WTC11 (cell line): ENCODE measurements at regions not wholly inside any gene's neighbourhood (a gene's known extent, or its start where the extent isn't known, plus 50 kb on each side); places are given as distances from the start of the nearest gene placed in this dataset.

Experiments
- ATAC-seq: fragments of 200-7000 bp; cut with Tn5 transposase; 2 replicates; pipeline ENCODE4 v1.10.0; 2021; ENCODE audit warnings: mild to moderate bottlenecking, moderate library complexity
- CTCF ChIA-PET: fragments of 300-600 bp; sonication (Branson Sonifier 250); formaldehyde crosslinking; loops from one replicate; lab custom pipeline; 2021; ENCODE audit warnings: antibody characterized with exemption; lab: Charles Lee
- POLR2A ChIA-PET: fragments of 350-600 bp; sonication (Branson Sonifier 250); formaldehyde crosslinking; loops from one replicate; lab custom pipeline; 2021; ENCODE audit warnings: antibody characterized with exemption; lab: Charles Lee
- DNase-seq: peaks from one replicate; pipeline ENCODE4 v3.0.0; 2021; ENCODE audit warnings: low spot score
- H3K27ac Mint-ChIP-seq: 2 replicates; pipeline ENCODE4 v1.8.0; 2021; ENCODE audit warnings: mixed read lengths
- H3K27me3 Mint-ChIP-seq: 2 replicates; pipeline ENCODE4 v1.8.0; 2021; ENCODE audit warnings: low read depth, mild to moderate bottlenecking, moderate library complexity, mixed read lengths
- H3K36me3 Mint-ChIP-seq: 2 replicates; pipeline ENCODE4 v1.8.0; 2021; ENCODE audit warnings: mixed read lengths
- H3K4me1 Mint-ChIP-seq: 2 replicates; pipeline ENCODE4 v1.8.0; 2022; ENCODE audit warnings: mixed read lengths
- H3K4me3 Mint-ChIP-seq: 2 replicates; pipeline ENCODE4 v1.8.0; 2021; ENCODE audit warnings: mild to moderate bottlenecking, moderate library complexity, mixed read lengths
- H3K9me3 Mint-ChIP-seq: 2 replicates; pipeline ENCODE4 v1.8.0; 2021; ENCODE audit warnings: mixed read lengths
- ELF4 ChIP-seq: sonication (generic); formaldehyde crosslinking; IDR thresholded peaks from 2 replicates; pipeline ENCODE4 v1.8.1; 2022; ENCODE audit warnings: low read depth, mild to moderate bottlenecking, moderate library complexity, missing genetic modification reagents
- EMX1 ChIP-seq: fragments of 250-450 bp; sonication (Bioruptor Pico); IDR thresholded peaks from 2 replicates; pipeline ENCODE4 v1.8.0; 2021; ENCODE audit warnings: mild to moderate bottlenecking
- FOXK1 ChIP-seq: sonication (generic); formaldehyde crosslinking; IDR thresholded peaks from 2 replicates; pipeline ENCODE4 v1.8.0; 2022; ENCODE audit warnings: mild to moderate bottlenecking, moderate library complexity, missing genetic modification reagents
- JUN ChIP-seq: sonication (generic); formaldehyde crosslinking; IDR thresholded peaks from 2 replicates; pipeline ENCODE4 v1.8.0; 2023; ENCODE audit warnings: mild to moderate bottlenecking, missing genetic modification reagents
- KAT7 ChIP-seq: sonication (generic); formaldehyde crosslinking; IDR thresholded peaks from 2 replicates; pipeline ENCODE4 v1.8.1; 2023; ENCODE audit warnings: missing genetic modification reagents, mild to moderate bottlenecking, borderline replicate concordance
- OVOL2 ChIP-seq: fragments of 250-450 bp; sonication (Bioruptor Pico); IDR thresholded peaks from 2 replicates; pipeline ENCODE4 v1.9.0; 2021; ENCODE audit warnings: mild to moderate bottlenecking, borderline replicate concordance
- ZBTB21 ChIP-seq: sonication (generic); formaldehyde crosslinking; IDR thresholded peaks from 2 replicates; pipeline ENCODE4 v1.8.1; 2023; ENCODE audit warnings: mild to moderate bottlenecking, missing genetic modification reagents, borderline replicate concordance
- ZNF416 ChIP-seq: fragments of 250-450 bp; sonication (Bioruptor Pico); IDR thresholded peaks from 2 replicates; pipeline ENCODE4 v1.9.0; 2021; ENCODE audit warnings: mild to moderate bottlenecking, inconsistent platforms
- ZNF423 ChIP-seq: fragments of 250-450 bp; sonication (Bioruptor Pico); IDR thresholded peaks from 2 replicates; pipeline ENCODE4 v2.1.2; 2022; ENCODE audit warnings: mild to moderate bottlenecking, moderate library complexity
- TF ChIP-seq, protein P1 (sequence below): sonication (generic); formaldehyde crosslinking; IDR thresholded peaks from 2 replicates; pipeline ENCODE4 v1.8.1; 2023; ENCODE audit warnings: mild to moderate bottlenecking, moderate library complexity, missing genetic modification reagents
- TF ChIP-seq, protein P2 (sequence below): sonication (generic); formaldehyde crosslinking; IDR thresholded peaks from 2 replicates; pipeline ENCODE4 v1.8.1; 2023; ENCODE audit warnings: mild to moderate bottlenecking, missing genetic modification reagents
- TF ChIP-seq, protein P3 (sequence below): sonication (generic); formaldehyde crosslinking; IDR thresholded peaks from 2 replicates; pipeline ENCODE4 v1.8.1; 2023; ENCODE audit warnings: mild to moderate bottlenecking, missing genetic modification reagents, borderline replicate concordance
- TF ChIP-seq, protein P4 (sequence below): sonication (generic); formaldehyde crosslinking; conservative IDR thresholded peaks from 2 replicates; pipeline ENCODE4 v1.8.1; 2022; ENCODE audit warnings: mild to moderate bottlenecking, missing genetic modification reagents
- TF ChIP-seq, protein P5 (sequence below): fragments of 250-450 bp; sonication (Bioruptor Pico); IDR thresholded peaks from 2 replicates; pipeline ENCODE4 v1.9.0; 2021; ENCODE audit warnings: mild to moderate bottlenecking, borderline replicate concordance
- TF ChIP-seq, protein P6 (sequence below): sonication (generic); formaldehyde crosslinking; IDR thresholded peaks from 2 replicates; pipeline ENCODE4 v1.8.0; 2022; ENCODE audit warnings: mild to moderate bottlenecking, missing genetic modification reagents
- TF ChIP-seq, protein P7 (sequence below): sonication (generic); formaldehyde crosslinking; IDR thresholded peaks from 2 replicates; pipeline ENCODE4 v1.8.1; 2023; ENCODE audit warnings: mild to moderate bottlenecking, missing genetic modification reagents, moderate library complexity
- TF ChIP-seq, protein P8 (sequence below): sonication (generic); formaldehyde crosslinking; IDR thresholded peaks from 2 replicates; pipeline ENCODE4 v1.8.1; 2022; ENCODE audit warnings: mild to moderate bottlenecking, moderate library complexity, missing genetic modification reagents

DNA sequence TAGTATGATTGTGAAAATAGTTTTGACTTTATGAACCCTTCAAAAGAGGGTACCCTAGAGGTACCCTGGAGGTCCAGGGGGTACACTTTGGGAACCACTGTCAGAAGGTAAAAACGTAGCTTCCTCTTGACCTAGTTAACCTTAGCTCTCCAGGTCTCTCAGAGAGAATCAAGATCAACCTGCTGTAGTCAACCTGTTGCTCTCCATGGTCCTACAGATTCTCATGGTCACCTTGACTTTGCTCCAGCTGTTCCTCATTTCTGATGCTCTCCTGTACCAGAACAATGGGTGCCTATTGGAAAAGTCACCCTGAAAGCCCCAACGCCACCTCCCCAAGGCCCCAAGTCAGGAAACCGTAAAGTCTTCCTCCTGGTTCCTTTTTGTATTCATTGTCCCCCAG, 294.4 kb upstream of the CDH4 start (continued):
- TF ChIP-seq JUN (CRISPR knock-in tag) (no peak), ZNF423 (CRISPR knock-in tag) (no peak)
- TF ChIP-seq, protein P1, sequence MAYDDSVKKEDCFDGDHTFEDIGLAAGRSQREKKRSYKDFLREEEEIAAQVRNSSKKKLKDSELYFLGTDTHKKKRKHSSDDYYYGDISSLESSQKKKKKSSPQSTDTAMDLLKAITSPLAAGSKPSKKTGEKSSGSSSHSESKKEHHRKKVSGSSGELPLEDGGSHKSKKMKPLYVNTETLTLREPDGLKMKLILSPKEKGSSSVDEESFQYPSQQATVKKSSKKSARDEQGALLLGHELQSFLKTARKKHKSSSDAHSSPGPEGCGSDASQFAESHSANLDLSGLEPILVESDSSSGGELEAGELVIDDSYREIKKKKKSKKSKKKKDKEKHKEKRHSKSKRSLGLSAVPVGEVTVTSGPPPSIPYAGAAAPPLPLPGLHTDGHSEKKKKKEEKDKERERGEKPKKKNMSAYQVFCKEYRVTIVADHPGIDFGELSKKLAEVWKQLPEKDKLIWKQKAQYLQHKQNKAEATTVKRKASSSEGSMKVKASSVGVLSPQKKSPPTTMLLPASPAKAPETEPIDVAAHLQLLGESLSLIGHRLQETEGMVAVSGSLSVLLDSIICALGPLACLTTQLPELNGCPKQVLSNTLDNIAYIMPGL, result no peak
- TF ChIP-seq, protein P2, sequence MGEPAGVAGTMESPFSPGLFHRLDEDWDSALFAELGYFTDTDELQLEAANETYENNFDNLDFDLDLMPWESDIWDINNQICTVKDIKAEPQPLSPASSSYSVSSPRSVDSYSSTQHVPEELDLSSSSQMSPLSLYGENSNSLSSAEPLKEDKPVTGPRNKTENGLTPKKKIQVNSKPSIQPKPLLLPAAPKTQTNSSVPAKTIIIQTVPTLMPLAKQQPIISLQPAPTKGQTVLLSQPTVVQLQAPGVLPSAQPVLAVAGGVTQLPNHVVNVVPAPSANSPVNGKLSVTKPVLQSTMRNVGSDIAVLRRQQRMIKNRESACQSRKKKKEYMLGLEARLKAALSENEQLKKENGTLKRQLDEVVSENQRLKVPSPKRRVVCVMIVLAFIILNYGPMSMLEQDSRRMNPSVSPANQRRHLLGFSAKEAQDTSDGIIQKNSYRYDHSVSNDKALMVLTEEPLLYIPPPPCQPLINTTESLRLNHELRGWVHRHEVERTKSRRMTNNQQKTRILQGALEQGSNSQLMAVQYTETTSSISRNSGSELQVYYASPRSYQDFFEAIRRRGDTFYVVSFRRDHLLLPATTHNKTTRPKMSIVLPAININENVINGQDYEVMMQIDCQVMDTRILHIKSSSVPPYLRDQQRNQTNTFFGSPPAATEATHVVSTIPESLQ (CRISPR knock-in tag), result no peak
- TF ChIP-seq, protein P3, sequence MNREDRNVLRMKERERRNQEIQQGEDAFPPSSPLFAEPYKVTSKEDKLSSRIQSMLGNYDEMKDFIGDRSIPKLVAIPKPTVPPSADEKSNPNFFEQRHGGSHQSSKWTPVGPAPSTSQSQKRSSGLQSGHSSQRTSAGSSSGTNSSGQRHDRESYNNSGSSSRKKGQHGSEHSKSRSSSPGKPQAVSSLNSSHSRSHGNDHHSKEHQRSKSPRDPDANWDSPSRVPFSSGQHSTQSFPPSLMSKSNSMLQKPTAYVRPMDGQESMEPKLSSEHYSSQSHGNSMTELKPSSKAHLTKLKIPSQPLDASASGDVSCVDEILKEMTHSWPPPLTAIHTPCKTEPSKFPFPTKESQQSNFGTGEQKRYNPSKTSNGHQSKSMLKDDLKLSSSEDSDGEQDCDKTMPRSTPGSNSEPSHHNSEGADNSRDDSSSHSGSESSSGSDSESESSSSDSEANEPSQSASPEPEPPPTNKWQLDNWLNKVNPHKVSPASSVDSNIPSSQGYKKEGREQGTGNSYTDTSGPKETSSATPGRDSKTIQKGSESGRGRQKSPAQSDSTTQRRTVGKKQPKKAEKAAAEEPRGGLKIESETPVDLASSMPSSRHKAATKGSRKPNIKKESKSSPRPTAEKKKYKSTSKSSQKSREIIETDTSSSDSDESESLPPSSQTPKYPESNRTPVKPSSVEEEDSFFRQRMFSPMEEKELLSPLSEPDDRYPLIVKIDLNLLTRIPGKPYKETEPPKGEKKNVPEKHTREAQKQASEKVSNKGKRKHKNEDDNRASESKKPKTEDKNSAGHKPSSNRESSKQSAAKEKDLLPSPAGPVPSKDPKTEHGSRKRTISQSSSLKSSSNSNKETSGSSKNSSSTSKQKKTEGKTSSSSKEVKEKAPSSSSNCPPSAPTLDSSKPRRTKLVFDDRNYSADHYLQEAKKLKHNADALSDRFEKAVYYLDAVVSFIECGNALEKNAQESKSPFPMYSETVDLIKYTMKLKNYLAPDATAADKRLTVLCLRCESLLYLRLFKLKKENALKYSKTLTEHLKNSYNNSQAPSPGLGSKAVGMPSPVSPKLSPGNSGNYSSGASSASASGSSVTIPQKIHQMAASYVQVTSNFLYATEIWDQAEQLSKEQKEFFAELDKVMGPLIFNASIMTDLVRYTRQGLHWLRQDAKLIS (CRISPR knock-in tag), result no peak

DNA sequence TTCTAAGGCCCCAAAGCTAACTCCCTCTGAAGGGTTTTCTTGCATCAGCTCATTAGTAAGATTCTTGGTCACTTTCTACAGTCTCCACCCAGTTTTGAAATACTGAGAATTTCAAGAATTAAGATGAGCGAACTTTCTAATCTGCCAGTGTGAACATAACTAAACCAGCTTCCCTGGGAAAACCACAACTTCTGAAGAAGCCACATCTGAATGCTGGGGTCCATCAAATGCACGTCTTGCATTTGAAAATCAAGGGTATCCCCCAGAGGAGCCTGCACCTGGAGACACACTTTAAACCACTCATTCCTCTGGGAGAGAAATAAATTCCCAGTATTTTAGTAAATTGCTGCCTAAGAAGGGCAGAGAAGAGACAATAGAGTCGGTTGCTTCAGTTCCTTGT, 292.1 kb upstream of the CDH4 start:
- no peak for DNase-seq
- H3K4me3 Mint-ChIP-seq, result no peak overlapping the region
- TF ChIP-seq, protein P4, sequence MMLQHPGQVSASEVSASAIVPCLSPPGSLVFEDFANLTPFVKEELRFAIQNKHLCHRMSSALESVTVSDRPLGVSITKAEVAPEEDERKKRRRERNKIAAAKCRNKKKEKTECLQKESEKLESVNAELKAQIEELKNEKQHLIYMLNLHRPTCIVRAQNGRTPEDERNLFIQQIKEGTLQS (CRISPR knock-in tag), result no peak
- no peak for TF ChIP-seq ZNF416 (CRISPR knock-in tag)
- no peak for TF ChIP-seq ZBTB21 (CRISPR knock-in tag)
- TF ChIP-seq, protein P5, sequence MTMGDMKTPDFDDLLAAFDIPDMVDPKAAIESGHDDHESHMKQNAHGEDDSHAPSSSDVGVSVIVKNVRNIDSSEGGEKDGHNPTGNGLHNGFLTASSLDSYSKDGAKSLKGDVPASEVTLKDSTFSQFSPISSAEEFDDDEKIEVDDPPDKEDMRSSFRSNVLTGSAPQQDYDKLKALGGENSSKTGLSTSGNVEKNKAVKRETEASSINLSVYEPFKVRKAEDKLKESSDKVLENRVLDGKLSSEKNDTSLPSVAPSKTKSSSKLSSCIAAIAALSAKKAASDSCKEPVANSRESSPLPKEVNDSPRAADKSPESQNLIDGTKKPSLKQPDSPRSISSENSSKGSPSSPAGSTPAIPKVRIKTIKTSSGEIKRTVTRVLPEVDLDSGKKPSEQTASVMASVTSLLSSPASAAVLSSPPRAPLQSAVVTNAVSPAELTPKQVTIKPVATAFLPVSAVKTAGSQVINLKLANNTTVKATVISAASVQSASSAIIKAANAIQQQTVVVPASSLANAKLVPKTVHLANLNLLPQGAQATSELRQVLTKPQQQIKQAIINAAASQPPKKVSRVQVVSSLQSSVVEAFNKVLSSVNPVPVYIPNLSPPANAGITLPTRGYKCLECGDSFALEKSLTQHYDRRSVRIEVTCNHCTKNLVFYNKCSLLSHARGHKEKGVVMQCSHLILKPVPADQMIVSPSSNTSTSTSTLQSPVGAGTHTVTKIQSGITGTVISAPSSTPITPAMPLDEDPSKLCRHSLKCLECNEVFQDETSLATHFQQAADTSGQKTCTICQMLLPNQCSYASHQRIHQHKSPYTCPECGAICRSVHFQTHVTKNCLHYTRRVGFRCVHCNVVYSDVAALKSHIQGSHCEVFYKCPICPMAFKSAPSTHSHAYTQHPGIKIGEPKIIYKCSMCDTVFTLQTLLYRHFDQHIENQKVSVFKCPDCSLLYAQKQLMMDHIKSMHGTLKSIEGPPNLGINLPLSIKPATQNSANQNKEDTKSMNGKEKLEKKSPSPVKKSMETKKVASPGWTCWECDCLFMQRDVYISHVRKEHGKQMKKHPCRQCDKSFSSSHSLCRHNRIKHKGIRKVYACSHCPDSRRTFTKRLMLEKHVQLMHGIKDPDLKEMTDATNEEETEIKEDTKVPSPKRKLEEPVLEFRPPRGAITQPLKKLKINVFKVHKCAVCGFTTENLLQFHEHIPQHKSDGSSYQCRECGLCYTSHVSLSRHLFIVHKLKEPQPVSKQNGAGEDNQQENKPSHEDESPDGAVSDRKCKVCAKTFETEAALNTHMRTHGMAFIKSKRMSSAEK (CRISPR knock-in tag), result no peak
- TF ChIP-seq, protein P6, sequence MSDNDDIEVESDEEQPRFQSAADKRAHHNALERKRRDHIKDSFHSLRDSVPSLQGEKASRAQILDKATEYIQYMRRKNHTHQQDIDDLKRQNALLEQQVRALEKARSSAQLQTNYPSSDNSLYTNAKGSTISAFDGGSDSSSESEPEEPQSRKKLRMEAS (CRISPR knock-in tag), result no peak
- no peak for TF ChIP-seq FOXK1 (CRISPR knock-in tag)
- TF ChIP-seq, protein P7, sequence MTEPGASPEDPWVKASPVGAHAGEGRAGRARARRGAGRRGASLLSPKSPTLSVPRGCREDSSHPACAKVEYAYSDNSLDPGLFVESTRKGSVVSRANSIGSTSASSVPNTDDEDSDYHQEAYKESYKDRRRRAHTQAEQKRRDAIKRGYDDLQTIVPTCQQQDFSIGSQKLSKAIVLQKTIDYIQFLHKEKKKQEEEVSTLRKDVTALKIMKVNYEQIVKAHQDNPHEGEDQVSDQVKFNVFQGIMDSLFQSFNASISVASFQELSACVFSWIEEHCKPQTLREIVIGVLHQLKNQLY (CRISPR knock-in tag), result no peak
- TF ChIP-seq OVOL2 (CRISPR knock-in tag), result no peak
- no peak for TF ChIP-seq ELF4 (CRISPR knock-in tag)
- TF ChIP-seq, protein P8, sequence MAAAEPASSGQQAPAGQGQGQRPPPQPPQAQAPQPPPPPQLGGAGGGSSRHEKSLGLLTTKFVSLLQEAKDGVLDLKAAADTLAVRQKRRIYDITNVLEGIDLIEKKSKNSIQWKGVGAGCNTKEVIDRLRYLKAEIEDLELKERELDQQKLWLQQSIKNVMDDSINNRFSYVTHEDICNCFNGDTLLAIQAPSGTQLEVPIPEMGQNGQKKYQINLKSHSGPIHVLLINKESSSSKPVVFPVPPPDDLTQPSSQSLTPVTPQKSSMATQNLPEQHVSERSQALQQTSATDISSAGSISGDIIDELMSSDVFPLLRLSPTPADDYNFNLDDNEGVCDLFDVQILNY (CRISPR knock-in tag), result no peak
- TF ChIP-seq EMX1, result no peak
- TF ChIP-seq JUN (CRISPR knock-in tag), result no peak
- TF ChIP-seq KAT7 (CRISPR knock-in tag), result no peak
- TF ChIP-seq, protein P2 (CRISPR knock-in tag), result no peak
- no peak for ATAC-seq
- H3K36me3 Mint-ChIP-seq, result peaks cover 7% of the 10 kb centered on the region; the same call in 1 of the 2 replicates
- ChIA-PET CTCF (no interaction called here), POLR2A (no interaction called here)
- no peak overlapping the region for H3K27ac Mint-ChIP-seq
- peaks cover 86% of the 10 kb centered on the region for H3K27me3 Mint-ChIP-seq
- peaks cover 11% of the 10 kb centered on the region; the same call in 1 of the 2 replicates for H3K4me1 Mint-ChIP-seq
- H3K9me3 Mint-ChIP-seq, result peaks cover 25% of the 10 kb centered on the region
